MM.1S (cell line): ENCODE measurements at regions not wholly inside any gene's neighbourhood (a gene's known extent, or its start where the extent isn't known, plus 50 kb on each side); places are given as distances from the start of the nearest gene placed in this dataset.

Experiments
- CTCF ChIP-seq: fragments of 300-600 bp; sonication (generic); IDR thresholded peaks from 2 replicates; pipeline ENCODE4 v1.5.1; 2016; ENCODE audit warnings: antibody characterized with exemption, low read length, mixed read lengths
- EZH2 ChIP-seq: fragments of 300-600 bp; sonication (generic); optimal IDR thresholded peaks from 2 replicates; pipeline ENCODE3; 2017; ENCODE audit warnings: low read depth, mild to moderate bottlenecking, antibody characterized with exemption, low read length, mixed read lengths

- no peak for TF ChIP-seq EZH2
- TF ChIP-seq CTCF = no peak
Measured at GRCh38 chr4:166162327-166162726, 289.3 kb downstream of the TLL1 start.
